Smooth muscle cell of the brain vasculature (primary cell): ENCODE measurements at regions not wholly inside any gene's neighbourhood (a gene's known extent, or its start where the extent isn't known, plus 50 kb on each side); places are given as distances from the start of the nearest gene placed in this dataset.
A peak's percentile ranks its signal among the peaks of the same experiment; 100 is the strongest.

Source experiments
- DNase-seq: peaks from one replicate; pipeline ENCODE4 v3.0.0-alpha.2; 2012; ENCODE audit warnings: low read depth, low spot score

DNA sequence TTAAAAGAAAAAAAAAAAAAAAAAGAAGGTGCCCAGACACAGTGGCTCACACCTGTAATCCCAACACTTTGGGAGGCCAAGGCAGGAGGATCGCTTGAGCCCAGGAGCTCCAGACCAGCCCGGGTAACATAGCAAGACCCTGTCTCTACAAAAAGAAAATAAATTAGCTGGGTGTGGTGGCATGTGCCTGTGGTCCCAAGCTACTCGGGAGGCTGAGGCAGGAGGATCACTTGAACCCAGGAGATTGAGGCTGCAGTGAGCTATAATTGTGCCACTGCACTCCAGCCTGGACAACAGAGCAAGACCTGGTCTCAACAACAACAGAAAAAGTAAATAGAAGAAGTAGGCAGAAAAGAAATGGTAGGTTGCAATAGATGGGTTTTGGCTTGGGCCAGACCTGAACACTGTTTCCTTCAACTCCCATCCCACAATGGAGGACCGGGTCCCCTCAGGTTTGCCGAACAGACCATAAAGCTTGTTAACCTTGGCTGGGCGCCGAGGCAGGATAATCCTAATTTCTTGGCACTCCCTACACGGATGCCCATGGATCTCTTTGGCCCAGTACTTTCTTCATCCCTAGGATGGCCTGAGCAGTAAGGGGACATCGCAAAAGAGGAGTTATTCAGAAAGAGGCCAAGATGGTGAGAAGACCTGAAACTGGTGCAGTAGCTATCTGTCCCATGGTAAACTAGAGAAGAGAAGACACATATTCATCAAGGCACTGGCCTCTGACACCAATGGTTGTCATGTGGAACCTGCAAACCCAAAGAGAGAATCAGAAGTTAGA, 165.5 kb upstream of the CCND2 start:
- no peak for DNase-seq

DNA sequence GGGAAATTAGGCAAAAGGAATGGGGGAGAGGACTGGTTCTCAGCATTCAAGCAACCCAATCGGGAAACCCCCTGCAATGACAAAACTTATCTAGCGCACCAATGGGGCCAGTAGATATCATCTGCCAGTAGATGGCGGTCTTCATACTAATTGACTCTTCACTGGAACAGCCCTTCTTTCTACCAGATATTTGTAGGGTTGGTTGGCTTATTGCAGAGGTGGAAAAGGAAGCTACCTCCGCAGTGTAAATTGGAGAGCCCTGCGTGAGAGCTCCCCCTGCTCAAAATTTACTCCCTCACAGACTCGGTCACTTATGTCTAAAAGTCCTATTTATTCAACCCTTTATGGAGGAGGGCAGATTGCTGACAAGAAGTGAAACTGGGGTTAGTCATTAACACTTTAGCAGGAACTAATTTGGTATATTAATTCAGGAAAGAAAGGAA, 166.1 kb upstream of the CCND2 start:
- no peak for DNase-seq

DNA sequence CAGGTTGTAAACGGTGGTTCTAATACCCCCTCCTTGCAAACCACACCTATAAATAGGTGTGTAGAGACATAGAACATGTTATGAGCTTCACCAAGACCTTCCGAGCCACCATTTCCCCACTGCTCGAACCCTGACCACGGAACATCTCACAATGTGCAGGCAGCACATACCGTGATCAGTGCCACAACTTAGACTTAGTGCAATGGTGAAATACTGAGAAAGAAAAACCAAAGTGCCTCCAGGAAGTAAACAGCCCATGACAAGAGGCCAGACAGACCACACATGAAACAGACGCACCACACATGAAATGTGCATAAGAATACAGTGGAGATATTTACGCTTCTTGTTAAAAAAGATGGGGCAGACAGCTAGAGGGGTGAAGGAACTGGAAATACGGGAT, 166.9 kb upstream of the CCND2 start:
- DNase-seq, result no peak

DNA sequence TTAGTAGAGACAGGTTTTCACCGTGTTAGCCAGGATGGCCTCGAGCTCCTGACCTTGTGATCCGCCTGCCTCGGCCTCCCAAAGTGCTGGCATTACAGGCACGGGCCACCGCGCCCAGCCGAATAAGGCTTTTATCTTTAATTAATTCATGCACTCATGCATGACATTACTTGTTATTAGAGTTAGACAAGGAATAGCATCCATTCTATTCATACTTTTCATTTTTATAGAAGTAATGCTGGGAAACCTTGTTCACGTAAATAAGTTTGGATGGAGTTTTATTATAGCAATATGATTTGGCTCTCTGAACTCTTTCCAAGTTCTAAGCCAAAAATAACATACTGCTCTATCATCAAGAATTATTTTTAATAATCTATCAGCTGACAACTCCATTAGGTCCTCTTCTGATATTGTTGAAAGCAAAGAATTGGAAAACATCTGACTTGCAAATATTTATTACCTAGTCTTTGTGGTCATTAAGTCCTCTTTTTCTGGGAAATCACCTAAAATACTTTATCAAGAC, 168.8 kb upstream of the CCND2 start:
- no peak for DNase-seq

DNA sequence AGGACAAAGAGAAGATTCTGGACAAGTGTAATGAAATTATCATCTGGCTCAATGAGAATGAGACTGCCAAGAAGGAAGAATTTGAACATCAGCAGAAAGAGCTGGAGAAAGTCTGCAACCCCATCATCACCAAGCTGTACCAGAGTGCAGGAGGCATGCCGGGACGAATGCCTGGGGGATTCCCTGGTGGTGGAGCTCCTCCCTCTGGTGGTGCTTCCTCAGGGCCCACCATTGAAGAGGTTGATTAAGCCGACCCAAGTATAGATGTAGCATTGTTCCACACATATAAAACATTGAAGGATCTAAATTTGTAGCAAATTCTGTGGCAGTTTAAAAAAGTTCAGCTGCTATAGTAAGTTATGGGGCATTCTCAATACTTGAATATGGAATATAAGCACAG, 174.3 kb upstream of the CCND2 start:
- no peak for DNase-seq

DNA sequence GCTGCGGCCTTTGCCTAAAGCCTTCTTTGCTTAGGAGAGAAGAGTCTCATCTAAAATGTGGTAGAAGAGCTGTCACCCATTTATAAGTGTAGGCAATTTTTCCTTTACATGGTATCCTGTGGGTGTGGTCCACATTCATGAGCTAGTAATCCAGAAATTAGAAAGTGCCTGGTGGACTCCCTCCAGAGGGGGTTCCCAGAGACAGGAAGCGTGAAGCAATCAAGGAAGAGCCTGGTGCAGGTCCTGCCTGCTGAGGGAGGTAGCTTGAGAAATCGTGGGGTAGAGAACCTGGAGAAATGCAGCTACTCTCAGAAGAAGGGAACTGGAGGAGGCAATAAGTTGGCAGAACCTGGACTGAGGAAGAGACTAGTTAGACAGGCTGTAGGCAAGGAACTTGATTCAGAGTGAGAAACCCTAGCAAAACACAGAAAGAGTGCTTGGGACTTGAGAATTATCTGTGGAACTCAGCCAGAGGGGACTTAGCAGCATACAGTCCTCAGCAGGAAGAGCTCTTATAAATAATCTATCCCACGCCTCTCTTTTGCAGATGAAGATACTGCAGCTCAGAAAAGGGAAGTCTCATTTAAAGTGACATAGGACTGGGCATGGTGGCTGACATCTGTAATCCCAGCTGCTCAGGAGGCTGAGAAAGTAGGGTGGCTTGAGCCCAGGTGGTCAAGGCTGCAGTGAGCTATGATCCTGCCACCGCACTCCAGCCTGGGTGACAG, 182.4 kb upstream of the CCND2 start:
- DNase-seq, result no peak

DNA sequence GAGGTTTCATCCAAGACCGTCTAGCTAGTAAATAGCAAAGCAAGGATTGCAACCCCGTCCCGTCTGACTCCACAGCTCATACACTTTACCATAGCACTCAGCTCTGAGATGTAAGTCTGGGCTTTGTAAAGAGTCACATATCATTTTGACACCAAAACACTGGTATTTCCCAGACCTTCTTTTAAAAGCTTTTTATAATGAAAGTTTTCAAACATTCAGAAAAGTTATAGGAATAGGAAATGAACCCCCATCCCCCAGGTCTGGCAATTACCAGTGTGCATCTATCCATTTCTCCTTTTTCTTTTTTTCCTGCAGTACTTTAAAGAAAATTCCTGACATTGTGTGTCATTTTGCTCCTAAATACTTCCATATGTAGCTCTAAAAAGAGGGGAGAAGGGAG, 183.6 kb upstream of the CCND2 start:
- DNase-seq, result no peak

DNA sequence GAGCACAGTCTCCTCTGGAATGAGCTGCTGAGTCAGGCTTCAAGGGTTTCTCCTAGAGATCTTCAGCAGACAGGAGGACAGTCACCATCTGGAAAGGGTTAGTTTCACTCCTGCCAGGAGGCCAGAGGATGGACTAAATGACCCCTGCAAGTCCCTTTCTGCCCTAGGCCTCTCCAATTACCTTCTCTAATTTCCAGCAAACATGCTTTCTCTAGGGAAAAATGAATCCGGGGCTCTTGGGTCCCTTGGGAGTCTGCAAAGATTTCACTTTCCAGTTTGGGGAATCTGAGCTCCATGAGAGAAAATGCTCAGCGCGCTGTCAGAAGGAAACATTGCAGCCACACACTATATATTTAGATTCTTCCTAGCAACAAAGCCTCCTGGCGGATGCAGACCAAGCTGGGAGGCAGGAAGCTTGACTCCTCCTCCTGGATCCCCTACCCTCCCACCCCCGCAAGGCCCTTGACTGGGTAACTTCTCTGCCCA, 184.4 kb upstream of the CCND2 start:
- DNase-seq, result peak; percentile 49

DNA sequence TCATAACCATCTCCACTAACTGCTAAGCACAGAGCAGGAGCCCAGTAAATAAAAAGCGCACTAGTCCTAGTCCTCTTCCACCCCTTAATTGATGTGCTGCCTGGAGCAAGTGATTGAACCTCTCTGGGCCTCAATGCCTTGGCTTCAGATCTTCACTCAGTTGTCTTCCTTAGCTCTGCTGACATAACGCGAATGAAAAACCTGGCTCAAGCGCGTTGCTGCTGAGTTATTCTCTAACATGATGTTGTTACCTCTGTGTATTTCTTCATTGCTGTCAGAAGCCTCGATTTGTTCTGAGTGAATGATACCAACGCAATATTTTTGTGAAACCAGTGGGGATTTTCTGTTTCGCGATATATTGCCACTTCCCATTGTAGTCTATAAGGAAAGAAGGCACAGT, 185.1 kb upstream of the CCND2 start:
- no peak for DNase-seq

DNA sequence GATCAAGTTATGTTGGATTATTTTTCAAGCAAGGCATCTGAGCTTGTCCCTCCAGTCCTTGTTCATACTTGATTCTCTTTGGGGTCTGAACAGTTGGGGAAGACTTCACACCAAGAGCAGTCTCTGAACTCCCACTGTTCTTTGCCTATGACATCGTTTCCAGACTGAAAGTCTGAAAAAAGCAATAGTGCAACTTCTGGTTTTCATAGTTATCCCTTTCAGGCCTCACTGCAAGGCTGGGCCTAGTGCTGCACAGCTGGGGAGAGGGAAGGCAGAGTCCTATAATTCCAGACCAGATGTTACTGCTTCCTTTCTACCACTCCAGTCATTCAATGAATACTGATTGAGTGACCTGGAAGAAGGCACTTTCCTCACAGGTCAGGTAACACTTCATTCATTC, 187.1 kb upstream of the CCND2 start:
- DNase-seq, result no peak

DNA sequence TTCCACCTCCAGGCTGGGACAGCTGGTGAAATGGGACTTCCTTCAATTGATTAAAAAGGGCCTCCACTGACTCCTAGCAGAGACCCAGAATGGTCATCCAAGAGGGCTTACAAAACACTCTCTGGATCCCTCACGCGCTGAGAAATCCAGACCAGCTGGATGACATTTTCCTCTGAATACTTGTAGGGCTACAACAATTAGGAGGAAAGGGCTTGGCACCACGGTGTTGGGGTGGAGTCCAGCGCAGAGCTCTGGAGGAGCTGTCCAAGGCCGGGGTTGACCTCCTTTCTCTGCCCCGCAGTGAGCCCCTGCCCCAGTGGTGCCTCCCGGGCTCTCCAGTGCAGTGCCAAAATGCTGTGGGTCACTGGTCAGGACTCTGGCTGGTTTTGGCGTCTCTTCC, 189.0 kb upstream of the CCND2 start:
- no peak for DNase-seq

DNA sequence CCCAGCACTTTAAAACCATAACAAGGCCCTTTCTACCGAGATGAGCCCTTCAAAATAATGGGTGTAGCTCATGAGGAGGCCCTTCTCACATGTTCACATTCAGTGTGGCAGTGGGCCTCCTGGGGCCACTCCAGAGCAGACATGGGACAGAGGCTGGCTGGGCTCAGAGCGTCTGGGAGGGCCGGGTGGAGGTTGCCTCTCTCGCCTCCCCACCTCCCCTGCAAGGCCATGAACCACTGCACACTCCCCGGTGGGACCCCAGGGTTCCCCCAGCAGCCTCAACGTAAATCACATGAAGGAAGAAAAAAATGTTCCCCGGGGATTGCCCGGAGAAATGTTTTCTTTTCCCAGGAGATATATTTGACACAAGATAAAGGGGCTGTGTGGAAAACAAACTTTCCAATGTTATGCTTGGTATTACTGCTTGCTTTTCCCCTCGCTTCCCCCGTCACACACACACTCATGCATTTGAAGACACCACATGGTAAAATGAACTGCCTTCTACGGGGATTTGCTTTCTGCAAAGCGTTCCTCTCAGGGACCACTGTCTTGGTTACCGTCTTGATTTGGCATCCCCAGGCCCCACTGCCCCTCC, 190.7 kb upstream of the CCND2 start:
- DNase-seq, result no peak

DNA sequence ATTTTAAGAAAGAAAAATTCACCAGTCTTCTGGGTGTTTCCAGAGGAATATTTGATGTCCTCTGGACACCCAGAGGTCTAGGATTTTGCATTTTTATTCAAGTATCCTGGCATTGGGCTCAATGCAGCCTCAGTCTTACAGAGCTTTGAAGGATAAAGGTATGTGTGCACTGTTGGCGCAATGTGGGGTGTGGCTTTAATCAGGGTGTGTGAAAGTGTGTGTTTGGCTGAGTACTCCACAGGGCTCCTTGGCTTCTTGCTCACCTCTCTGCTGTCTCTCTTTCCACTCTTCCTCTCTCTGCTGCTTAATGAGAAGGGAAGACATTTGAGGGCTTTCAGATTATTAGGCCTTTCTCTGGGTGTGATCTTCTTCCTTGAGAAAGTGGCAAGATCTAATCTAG, 193.3 kb upstream of the CCND2 start:
- no peak for DNase-seq

DNA sequence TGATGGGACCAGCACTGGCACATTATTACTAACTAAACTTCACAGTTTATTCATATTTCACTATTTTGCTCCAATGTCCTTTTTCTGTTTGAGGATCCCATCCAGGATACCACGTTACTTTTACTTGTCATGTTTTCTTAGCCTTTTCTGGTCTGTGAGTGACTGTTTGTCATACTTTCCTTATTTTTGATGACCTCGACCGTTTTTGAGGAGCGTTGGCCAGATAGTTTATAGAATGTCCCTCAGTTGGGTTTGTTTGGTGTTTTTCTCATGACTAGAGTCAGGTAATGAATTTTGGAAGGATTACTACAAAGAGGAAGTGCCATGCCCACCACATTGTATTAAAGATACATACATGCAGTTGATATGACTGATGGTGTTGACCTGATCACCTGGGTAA, 199.4 kb upstream of the CCND2 start:
- no peak for DNase-seq

DNA sequence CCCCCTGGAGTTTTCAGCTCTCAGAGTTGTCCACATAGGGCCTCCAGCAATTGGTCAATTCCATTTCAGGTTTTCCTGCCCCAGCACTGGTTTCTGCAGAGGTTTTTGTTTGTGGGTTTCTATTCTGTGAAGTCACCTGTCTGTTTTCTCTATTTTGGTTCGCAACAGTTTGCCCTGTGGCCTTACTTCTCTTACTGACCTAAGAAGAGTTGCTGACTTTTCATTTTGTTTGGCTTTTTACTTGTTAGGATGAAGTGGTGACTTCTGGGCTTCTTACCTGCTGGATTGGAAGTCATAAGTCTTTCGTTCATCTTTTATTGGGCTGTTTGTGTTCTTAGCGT, 196.4 kb upstream of the PARP11 start:
- DNase-seq, result no peak

DNA sequence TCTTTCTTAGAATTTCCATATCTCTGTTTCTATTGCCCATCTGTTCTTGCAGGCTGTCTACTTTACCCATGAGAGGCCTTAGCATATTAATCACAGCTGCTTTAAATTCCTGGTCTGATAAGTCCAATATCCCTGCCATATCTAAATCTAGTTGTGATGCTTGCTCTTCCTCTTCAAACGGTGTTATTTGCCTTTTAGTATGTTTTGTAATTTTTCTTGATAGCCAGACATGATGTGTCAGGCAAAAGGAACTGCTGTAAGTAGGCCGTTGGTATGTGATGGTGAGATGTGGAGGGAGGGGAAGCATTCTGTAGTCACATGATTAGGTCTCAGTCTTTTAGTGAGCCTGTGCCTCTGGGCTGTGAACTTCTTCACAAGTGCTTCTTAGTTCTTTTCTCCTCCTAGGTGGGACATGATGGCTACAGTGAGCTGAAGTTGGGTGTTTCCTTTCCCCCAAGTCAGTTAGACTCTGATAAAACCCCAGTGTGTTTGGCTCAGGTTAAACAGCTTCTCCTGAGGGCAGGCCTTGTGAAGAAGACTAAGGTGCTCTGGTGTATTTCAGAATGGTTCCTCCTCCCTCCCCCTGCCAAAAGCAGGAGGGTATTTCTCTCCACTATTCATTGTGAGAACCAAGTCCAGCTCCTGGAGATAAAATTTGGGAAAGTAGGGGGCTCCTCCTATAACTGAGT, 195.9 kb upstream of the PARP11 start:
- DNase-seq, result no peak

DNA sequence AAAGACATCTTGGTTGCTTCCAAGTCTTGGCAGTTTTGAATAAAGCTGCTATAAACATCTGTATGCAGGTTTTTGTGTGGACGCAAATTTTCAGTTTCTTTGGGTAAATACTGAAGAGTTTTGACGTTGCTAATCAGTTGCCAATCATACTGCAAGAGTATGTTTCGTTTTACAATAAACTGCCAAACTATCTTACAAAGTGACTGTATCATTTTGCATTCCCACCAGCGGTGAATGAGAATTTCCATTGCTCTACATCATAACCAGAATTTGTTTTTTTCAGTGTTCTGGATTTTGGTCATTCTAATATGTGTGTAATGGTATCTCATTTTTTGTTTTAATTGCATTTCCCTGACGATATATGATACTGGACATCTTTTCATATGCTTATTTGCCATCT, 190.8 kb upstream of the PARP11 start:
- DNase-seq, result no peak

DNA sequence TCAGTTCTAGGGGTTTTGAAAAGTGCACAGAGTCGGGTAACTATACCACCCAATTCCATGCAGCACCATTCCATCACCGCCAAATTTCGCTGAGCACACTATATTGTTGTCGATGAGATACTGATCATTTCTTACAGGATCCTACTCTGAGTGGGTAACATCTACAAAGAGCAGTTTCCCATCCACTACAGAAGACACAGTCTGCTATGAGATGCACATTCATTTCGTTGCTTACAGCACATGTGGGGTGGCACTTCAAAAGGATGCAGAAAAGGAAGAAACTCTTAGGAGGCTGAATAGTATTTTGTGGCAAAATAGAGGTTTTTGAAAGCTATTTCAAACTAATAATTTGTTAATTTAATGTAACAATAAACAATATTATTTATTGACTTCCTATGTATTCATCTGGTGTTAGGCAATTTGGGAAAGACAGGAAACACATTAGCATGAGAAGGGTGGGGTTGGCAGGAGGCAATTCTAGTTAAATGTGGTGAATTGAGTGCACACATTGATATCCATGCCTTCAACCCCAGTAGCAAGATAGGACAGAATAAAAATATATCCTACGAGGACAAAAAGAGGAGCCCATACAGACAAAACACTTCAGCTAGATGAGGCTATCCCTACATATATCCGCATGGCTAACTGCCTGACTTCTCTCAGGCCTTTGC, 186.8 kb upstream of the PARP11 start:
- DNase-seq, result no peak

DNA sequence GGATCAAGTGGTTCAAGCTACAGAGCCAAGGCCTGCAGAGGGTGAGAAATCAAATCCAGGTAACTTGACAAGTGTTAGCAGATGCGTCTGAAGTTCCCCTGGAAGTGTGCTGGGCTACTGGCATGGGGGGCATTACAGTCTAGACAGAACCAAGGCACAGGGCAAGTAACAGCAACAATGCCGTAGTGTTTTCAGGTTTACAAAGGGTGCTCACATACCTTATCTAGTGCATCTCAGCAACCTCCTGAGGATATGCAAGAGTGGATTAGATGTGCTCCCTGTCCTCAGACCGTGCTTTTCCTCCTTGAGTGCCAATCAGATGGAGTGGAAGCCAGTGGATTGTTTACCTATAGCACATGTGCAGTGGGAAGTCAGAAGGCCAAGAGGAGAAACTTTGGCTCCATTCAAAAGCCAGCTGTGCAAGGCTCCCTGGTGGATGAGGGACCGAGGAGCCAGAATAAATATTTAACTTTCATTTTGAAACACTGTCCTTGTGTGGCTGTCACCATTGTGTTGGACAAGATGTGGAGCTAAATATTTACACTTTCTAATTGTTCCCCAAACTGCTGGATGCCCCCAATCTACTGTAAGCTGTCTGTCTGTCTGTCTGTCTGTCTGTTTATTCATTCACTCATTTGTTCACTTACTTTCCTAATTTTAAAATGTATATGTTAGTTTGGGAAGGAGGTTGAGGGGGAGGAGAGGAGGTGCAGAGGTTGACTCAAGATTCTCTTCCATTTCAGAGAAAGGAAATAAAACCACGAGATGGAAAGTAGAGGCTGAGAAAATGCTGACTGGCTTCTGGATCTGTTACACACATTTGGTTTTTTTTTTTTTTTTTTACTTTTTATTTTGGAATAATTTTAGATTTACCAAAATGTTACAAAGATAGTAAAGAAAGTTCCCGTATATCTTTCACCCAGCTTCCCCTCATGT, 184.0 kb upstream of the PARP11 start:
- DNase-seq, result no peak

DNA sequence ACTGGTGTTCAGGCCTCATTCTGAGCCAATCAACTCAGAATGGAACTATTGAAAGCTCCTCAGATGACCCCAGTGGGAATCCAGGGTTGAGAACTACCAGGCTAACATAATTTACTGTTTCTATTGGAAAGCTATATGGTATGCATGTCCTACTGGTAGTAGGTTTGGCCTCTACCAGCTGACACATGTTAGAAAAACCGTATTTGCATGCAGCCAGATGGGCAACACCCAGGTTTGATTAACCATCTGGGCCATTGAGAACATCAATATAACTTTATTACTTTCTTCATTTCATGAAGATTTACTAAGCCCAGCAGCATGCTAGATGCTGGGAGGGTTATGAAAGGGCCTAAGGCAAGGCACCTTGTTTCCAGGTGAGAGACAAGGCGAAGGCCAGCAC, 181.4 kb upstream of the PARP11 start:
- DNase-seq, result no peak
